Fibroblast of the aortic adventitia (primary cell): ENCODE measurements at regions not wholly inside any gene's neighbourhood (a gene's known extent, or its start where the extent isn't known, plus 50 kb on each side); places are given as distances from the start of the nearest gene placed in this dataset.

Source experiments
- DNase-seq: peaks from one replicate; pipeline ENCODE4 v3.0.0-alpha.2; 2010; ENCODE audit warnings: low read depth
- H3K4me3 ChIP-seq: 2 replicates; pipeline ENCODE4 v1.5.1; 2011; ENCODE audit warnings: low read depth, mild to moderate bottlenecking, control low read depth, low read length, moderate library complexity
- TF ChIP-seq, protein P1 (sequence below): IDR thresholded peaks from 2 replicates; pipeline ENCODE4 v1.5.1; 2011; ENCODE audit warnings: mild to moderate bottlenecking, low read length, control low read depth, inconsistent platforms; ENCODE audit not compliant: insufficient read depth

DNA sequence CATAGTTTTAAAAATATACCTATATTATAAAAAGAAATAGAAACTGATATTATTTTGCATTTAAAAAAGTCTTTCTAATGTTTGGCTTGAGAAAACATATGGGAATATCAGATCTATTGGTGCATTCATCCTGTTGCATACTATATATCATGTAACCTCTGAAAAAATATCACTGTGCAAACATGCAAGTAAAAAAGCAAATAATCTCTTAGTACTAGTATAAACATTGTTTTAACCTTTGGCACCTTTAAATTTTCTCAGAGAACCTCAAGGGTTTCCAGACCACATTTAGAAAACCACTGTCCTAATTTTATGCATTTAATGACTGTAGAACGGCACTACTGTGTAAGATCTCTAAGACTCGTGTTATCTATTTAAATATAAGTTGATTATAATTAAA lies 416.8 kb downstream of the LRFN5 start:
- DNase-seq: no peak
- H3K4me3 ChIP-seq: no peak overlapping the region

DNA sequence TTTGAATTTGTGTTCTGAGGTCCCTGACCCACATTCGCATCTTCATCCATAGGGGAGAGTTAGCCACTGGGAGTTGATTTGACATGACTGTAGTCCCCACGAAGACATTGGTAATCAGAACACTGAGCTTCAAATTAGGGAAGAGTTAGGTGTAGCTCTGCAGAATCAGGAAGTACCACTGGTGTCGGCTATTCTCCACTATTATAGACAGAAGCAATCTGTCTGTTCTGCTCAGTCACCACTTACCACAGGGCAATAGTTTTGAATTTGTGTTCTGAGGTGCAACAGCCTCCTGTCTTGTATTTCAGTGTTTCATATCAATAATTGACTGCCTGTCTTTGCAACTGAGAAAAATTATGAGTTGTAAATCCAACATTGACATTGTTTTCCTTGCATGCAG lies 407.6 kb downstream of the LRFN5 start:
- TF ChIP-seq, protein P1, sequence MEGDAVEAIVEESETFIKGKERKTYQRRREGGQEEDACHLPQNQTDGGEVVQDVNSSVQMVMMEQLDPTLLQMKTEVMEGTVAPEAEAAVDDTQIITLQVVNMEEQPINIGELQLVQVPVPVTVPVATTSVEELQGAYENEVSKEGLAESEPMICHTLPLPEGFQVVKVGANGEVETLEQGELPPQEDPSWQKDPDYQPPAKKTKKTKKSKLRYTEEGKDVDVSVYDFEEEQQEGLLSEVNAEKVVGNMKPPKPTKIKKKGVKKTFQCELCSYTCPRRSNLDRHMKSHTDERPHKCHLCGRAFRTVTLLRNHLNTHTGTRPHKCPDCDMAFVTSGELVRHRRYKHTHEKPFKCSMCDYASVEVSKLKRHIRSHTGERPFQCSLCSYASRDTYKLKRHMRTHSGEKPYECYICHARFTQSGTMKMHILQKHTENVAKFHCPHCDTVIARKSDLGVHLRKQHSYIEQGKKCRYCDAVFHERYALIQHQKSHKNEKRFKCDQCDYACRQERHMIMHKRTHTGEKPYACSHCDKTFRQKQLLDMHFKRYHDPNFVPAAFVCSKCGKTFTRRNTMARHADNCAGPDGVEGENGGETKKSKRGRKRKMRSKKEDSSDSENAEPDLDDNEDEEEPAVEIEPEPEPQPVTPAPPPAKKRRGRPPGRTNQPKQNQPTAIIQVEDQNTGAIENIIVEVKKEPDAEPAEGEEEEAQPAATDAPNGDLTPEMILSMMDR: no peak
- DNase-seq: no peak
- H3K4me3 ChIP-seq: no peak overlapping the region

More for the DNA sequence above, 416.8 kb downstream of the LRFN5 start:
- TF ChIP-seq, protein P1: no peak

DNA sequence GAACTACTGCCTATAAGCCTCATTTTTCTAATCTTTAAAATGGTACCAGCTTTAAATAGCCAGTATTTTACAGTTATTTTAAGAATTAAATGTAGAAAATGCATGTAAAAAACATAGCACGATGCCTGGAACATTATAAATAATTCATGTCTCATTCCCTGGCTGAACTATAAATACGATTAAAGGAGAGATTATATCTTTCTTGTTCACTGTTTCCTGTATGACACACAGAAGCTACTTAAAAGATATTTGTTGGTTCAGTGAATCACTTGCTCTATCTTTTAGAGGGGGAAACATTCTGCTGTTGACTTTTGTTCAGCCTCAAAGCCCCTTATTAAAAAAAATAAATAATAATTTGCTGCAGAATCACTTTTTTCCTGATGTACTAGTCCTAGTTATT lies 406.9 kb downstream of the LRFN5 start:
- no peak for DNase-seq

DNA sequence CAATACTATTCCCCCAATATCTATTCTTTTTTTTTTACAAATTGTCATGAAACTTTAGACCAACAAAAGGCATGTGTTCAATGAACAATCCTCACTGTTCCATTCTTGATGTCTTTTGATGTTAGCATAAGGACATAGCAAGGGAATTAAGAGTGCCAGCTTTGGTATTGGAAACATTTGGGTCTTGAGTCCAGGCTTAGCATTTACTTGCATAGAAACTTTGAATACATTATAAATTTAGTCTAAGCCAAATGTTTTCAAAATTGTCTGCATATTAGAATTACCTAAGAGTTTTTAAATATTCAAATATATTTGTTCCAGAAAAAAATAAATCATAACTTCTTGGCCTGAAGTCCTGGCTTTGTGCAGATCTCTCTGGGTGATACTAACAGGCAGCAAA lies 406.5 kb downstream of the LRFN5 start:
- no peak overlapping the region for H3K4me3 ChIP-seq
- TF ChIP-seq, protein P1: no peak
- DNase-seq: no peak

More for the DNA sequence above, 406.9 kb downstream of the LRFN5 start:
- H3K4me3 ChIP-seq: no peak overlapping the region
- TF ChIP-seq, protein P1: no peak

DNA sequence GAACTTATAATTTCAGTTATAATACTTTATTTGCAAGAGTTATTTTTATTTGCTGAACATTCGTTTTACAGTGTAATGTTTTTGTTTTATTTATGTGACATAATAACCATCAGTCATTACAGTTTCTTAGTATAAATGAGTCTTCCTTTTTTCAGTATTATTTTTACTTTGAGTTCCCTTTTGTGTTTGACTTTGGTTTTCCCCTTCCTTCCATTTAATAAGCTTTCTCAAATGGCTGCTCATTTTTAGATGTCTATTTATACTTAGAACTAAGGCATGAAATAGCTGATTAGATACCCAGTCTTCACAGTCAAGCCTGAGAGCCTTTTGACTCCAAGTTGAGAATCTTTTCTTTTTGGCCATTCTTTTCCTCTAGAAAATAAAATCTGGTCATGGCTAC lies 404.5 kb downstream of the LRFN5 start:
- DNase-seq: no peak
- no peak overlapping the region for H3K4me3 ChIP-seq
- TF ChIP-seq, protein P1: no peak

DNA sequence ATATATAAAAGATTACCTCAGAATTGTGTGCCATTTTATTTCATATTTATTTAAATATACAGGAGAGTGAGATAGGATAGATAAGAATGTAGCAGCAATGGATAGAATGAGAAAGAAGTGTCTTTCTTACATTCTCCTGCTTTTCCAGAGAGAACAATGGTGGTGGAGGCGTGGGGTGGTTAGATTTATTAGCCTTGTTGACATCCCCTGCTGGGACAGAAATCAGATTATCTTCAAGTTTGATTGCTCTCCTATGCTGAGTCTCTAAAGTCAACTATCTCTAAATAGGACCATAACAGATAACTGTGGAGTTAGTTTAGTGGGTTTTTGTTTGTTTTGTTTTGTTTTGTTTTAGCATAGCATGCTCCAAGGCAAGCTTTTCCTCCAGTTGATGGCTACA lies 397.6 kb downstream of the LRFN5 start:
- H3K4me3 ChIP-seq: no peak overlapping the region
- TF ChIP-seq, protein P1: no peak
- no peak for DNase-seq

DNA sequence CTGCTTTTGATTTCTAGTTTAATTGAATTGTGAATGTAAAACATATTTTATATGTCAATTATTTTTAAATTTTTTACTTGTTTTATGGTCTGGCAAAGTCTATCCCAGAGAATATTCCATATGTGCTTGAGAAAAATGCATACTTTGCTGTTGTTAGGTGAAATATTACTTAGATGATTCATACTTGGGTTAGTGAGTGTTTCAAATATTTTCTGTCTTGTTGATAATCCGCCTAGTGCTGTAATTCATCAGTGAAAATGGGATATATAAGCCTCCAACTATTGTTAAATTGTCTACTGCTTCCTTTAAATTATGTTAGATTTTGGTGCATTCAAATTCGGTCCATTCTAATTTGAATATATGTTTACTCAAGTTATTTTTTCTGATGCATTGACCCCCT lies 395.5 kb downstream of the LRFN5 start:
- H3K4me3 ChIP-seq: no peak overlapping the region
- TF ChIP-seq, protein P1: no peak
- DNase-seq: peak; percentile 37
